ENCODE measurements at regions not wholly inside any gene's neighbourhood (a gene's known extent, or its start where the extent isn't known, plus 50 kb on each side); places are given as distances from the start of the nearest gene placed in this dataset.

DNA sequence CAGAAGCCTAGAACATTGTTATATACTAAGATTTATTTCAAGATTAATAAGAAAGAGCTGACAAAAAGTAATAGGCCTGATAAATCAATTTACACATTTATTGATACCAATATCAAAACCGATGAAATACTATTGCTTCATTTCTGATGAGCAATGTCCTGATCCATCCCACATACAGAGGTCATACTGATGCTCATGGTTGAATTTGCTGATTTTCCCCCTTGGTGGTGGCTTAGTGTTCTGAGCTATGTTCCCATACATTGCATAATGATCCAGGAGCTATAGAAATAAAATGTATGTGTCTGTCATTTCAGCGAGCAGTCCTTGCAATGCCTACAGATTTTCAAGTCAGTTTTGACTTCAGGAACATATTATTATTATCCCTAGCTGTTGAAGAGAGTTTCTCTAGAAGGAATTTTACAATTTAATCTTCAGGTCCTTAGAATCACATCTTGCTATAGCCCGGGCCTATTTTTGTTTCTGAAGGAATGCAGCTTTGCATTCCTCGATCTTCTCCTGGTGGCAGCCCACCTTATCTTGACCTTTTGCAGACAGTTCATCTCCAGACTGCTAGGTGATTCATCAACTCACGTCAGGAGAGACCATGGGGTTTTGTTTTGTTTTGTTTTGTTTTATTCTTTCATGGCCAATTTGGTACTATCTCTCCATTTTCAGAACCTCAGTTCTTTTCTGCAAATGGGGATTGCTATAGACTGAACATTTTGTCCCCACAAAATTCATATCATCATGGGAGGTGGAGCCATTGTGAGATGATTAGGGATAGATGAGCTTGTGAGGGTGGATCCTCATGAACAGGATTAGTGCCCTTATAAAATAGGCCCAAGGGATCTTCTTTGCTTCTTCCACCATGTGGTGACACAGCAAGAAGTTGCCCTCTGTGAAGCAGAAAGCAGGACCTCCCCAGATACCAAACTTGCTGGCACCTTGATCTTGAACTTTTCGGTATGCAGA, 465.6 kb upstream of the IGFBP3 start:
- TF ChIP-seq, protein P1, sequence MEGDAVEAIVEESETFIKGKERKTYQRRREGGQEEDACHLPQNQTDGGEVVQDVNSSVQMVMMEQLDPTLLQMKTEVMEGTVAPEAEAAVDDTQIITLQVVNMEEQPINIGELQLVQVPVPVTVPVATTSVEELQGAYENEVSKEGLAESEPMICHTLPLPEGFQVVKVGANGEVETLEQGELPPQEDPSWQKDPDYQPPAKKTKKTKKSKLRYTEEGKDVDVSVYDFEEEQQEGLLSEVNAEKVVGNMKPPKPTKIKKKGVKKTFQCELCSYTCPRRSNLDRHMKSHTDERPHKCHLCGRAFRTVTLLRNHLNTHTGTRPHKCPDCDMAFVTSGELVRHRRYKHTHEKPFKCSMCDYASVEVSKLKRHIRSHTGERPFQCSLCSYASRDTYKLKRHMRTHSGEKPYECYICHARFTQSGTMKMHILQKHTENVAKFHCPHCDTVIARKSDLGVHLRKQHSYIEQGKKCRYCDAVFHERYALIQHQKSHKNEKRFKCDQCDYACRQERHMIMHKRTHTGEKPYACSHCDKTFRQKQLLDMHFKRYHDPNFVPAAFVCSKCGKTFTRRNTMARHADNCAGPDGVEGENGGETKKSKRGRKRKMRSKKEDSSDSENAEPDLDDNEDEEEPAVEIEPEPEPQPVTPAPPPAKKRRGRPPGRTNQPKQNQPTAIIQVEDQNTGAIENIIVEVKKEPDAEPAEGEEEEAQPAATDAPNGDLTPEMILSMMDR (conservative IDR thresholded peaks at IDR 0.05; ENCODE audit: low read depth in 2 of 2): no peak
- TF ChIP-seq EZH2 (IDR thresholded peaks at IDR 0.05; ENCODE audit: low read depth, unreplicated experiment): no peak
- TF ChIP-seq, protein P2, sequence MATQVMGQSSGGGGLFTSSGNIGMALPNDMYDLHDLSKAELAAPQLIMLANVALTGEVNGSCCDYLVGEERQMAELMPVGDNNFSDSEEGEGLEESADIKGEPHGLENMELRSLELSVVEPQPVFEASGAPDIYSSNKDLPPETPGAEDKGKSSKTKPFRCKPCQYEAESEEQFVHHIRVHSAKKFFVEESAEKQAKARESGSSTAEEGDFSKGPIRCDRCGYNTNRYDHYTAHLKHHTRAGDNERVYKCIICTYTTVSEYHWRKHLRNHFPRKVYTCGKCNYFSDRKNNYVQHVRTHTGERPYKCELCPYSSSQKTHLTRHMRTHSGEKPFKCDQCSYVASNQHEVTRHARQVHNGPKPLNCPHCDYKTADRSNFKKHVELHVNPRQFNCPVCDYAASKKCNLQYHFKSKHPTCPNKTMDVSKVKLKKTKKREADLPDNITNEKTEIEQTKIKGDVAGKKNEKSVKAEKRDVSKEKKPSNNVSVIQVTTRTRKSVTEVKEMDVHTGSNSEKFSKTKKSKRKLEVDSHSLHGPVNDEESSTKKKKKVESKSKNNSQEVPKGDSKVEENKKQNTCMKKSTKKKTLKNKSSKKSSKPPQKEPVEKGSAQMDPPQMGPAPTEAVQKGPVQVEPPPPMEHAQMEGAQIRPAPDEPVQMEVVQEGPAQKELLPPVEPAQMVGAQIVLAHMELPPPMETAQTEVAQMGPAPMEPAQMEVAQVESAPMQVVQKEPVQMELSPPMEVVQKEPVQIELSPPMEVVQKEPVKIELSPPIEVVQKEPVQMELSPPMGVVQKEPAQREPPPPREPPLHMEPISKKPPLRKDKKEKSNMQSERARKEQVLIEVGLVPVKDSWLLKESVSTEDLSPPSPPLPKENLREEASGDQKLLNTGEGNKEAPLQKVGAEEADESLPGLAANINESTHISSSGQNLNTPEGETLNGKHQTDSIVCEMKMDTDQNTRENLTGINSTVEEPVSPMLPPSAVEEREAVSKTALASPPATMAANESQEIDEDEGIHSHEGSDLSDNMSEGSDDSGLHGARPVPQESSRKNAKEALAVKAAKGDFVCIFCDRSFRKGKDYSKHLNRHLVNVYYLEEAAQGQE (IDR thresholded peaks at IDR 0.05; ENCODE audit: unreplicated experiment): no peak
- no peak for TF ChIP-seq POLR2AphosphoS5 (IDR thresholded peaks at IDR 0.05; ENCODE audit: low read depth)
- no peak for TF ChIP-seq EZH2phosphoT487 (IDR thresholded peaks at IDR 0.05; ENCODE audit: unreplicated experiment)
